OCI-LY7 (cell line): ENCODE measurements at regions not wholly inside any gene's neighbourhood (a gene's known extent, or its start where the extent isn't known, plus 50 kb on each side); places are given as distances from the start of the nearest gene placed in this dataset.
"Not testable (repeated sequence)": the region's sequence is repeated elsewhere in the genome, so short reads cannot be mapped to it uniquely, and the experiment has no call there.

ENCODE experiments used
- BruUV-seq: library from RNA; stranded (reverse); fragments of 400-500 nt; replicated peaks from 2 replicates; lab custom pipeline; 2021; lab: Mats Ljungman, UMichigan
- CTCF ChIA-PET: fragments of 300-600 bp; sonication (Branson Sonifier 250); formaldehyde crosslinking; loops from one replicate; lab custom pipeline; 2022; ENCODE audit warnings: antibody characterized with exemption; ENCODE audit not compliant: unreplicated experiment; lab: Charles Lee
- POLR2A ChIA-PET: fragments of 300-600 bp; sonication (Branson Sonifier 250); formaldehyde crosslinking; loops from one replicate; lab custom pipeline; 2022; ENCODE audit warnings: antibody characterized with exemption; lab: Charles Lee
- DNase-seq: peaks from one replicate; pipeline ENCODE4 v3.0.0-alpha.2; 2015; ENCODE audit warnings: low spot score
- H2AFZ ChIP-seq: fragments of 200-600 bp; sonication (generic), shearing (Covaris generic); 2 replicates; pipeline ENCODE4 v1.6.1; 2014; ENCODE audit warnings: mild to moderate bottlenecking, antibody characterized with exemption, low read length, moderate library complexity
- H3K27ac ChIP-seq: fragments of 200-600 bp; sonication (generic); 2 replicates; pipeline ENCODE4 v1.5.1; 2014; ENCODE audit warnings: mixed run types, low read depth, mild to moderate bottlenecking, moderate library complexity, low read length, inconsistent platforms; ENCODE audit not compliant: poor library complexity, severe bottlenecking
- H3K36me3 ChIP-seq: fragments of 200-600 bp; sonication (generic); 2 replicates; pipeline ENCODE4 v1.6.1; 2014; ENCODE audit warnings: mild to moderate bottlenecking, antibody characterized with exemption, low read length, moderate library complexity, mixed read lengths; ENCODE audit not compliant: insufficient read depth
- H3K4me1 ChIP-seq: fragments of 200-600 bp; sonication (generic); 2 replicates; pipeline ENCODE4 v1.5.1; 2014; ENCODE audit warnings: mild to moderate bottlenecking, low read length; ENCODE audit not compliant: insufficient read depth, poor library complexity, severe bottlenecking
- H3K4me2 ChIP-seq: fragments of 200-600 bp; sonication (generic); 2 replicates; pipeline ENCODE4 v1.6.1; 2014; ENCODE audit warnings: mild to moderate bottlenecking, low read length
- H3K4me3 ChIP-seq: fragments of 200-600 bp; sonication (generic); 2 replicates; pipeline ENCODE4 v1.5.1; 2014; ENCODE audit warnings: mild to moderate bottlenecking, low read depth, low read length; ENCODE audit not compliant: poor library complexity, severe bottlenecking
- H3K79me2 ChIP-seq: fragments of 200-600 bp; sonication (generic); 2 replicates; pipeline ENCODE4 v1.6.1; 2016; ENCODE audit warnings: low read depth, mild to moderate bottlenecking, low read length, moderate library complexity, mixed read lengths; ENCODE audit not compliant: insufficient read depth
- H3K9me2 ChIP-seq: fragments of 200-600 bp; sonication (generic); 2 replicates; pipeline ENCODE4 v1.6.1; 2016; ENCODE audit warnings: mild to moderate bottlenecking, low read length, mixed read lengths; ENCODE audit not compliant: insufficient read depth
- H3K9me3 ChIP-seq: fragments of 200-600 bp; sonication (generic); 2 replicates; pipeline ENCODE4 v1.6.1; 2014; ENCODE audit warnings: mild to moderate bottlenecking, mixed run types, low read length, mixed read lengths
- H4K20me1 ChIP-seq: fragments of 200-600 bp; sonication (generic); 2 replicates; pipeline ENCODE4 v1.6.1; 2014; ENCODE audit warnings: mild to moderate bottlenecking, antibody characterized with exemption, low read length, moderate library complexity, mixed read lengths; ENCODE audit not compliant: insufficient read depth
- EZH2phosphoT487 ChIP-seq: fragments of 200-600 bp; sonication (generic); IDR thresholded peaks from 2 replicates; pipeline ENCODE4 v1.6.1; 2018; ENCODE audit warnings: low read depth, borderline replicate concordance, mild to moderate bottlenecking, mixed run types, antibody characterized with exemption, low read length, moderate library complexity, mixed read lengths
- intact Hi-C: fragments of 100-400 bp; cut with micrococcal nuclease; formaldehyde crosslinking; loops from one replicate; pipeline ENCODE4 v1.10.0; 2022; ENCODE audit not compliant: unreplicated experiment
- TF ChIP-seq, protein P1 (sequence below): fragments of 200-600 bp; sonication (generic); conservative IDR thresholded peaks from 2 replicates; pipeline ENCODE4 v1.5.1; 2014; ENCODE audit warnings: mild to moderate bottlenecking, antibody characterized with exemption, low read length, moderate library complexity, mixed read lengths

DNA sequence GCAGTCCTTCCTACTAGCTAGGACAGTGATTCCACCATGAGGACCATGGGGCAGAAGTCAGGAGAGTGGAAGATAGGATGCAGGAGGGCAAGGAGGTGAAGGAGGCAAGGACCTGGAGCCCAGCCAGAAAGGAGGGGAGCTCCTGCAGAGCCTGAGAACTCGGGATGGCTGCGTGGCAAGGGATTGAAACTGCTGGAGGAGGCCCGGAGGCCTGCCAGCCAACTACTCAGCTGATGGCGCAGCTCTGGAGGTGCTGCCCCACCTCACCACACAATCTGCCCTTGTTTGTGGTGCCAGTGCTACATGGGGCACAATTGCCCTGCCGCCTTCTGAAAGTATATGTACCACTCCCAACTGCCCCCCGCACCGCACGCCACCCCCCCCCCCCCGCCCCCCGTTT lies 307.3 kb upstream of the CHRNA7 start:
- POLR2A ChIA-PET, H4K20me1 ChIP-seq, H3K4me3 ChIP-seq, intact Hi-C loops, CTCF ChIA-PET, H3K4me1 ChIP-seq, BruUV-seq, H3K9me3 ChIP-seq, H3K27ac ChIP-seq, H3K4me2 ChIP-seq, DNase-seq, H3K9me2 ChIP-seq, H2AFZ ChIP-seq, H3K36me3 ChIP-seq, H3K79me2 ChIP-seq: not testable (repeated sequence)

DNA sequence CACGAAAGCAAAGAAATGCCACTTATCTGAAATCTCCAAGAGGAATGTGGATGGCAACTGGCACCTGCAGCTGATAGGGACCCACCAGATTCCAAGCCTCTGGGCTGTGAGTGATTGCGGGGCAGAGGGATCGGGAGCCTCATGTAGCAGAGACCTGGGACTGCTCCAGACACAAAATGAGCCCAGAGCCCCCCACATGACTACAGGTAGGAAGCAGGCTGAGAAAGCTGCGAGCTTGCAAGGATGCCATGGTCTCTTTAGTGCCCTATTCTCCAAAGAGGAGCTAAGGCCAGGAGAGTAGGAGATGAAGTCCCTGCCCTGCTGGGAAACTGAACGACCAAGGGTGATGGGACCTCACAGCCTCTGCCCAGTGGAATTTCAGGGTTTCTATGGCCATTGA lies 305.4 kb upstream of the CHRNA7 start:
- H3K4me3 ChIP-seq, H3K9me3 ChIP-seq, H4K20me1 ChIP-seq, intact Hi-C loops, H3K9me2 ChIP-seq, BruUV-seq, H3K36me3 ChIP-seq, H2AFZ ChIP-seq, H3K27ac ChIP-seq, H3K4me1 ChIP-seq, H3K79me2 ChIP-seq, DNase-seq, H3K4me2 ChIP-seq: not testable (repeated sequence)
- POLR2A ChIA-PET = interaction anchor here (0.6 kb wide), 1 partner anchor 1051 kb away, joined by 4 read pairs; no protein-coding TSS in a partner anchor
- CTCF ChIA-PET = interaction anchor here (0.6 kb wide), 1 partner anchor 38 kb away, joined by 4 read pairs; no protein-coding TSS in a partner anchor

DNA sequence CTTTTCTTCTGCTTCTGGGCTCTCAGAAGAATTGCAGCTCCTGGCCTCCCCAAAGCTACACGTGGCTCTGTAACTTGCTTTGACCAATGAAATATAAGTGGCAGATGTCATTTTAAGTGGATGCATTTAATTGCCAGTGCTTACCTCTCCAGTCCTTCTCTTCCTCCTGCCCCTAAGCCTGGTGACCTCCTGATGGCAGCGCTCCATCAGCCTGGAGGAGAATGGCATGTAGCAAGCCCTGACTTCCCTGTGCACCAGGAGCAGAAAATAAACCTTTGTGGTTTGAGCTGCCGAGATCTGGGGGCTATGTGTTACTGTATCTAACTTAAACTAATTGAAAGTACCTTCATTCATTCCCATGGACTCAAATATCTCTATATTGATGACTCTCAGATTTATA lies 304.7 kb upstream of the CHRNA7 start:
- H3K4me1 ChIP-seq, H3K79me2 ChIP-seq, H3K4me2 ChIP-seq, CTCF ChIA-PET, POLR2A ChIA-PET, H3K9me3 ChIP-seq, H3K4me3 ChIP-seq, DNase-seq, H2AFZ ChIP-seq, H3K27ac ChIP-seq, H3K9me2 ChIP-seq, intact Hi-C loops, BruUV-seq, H4K20me1 ChIP-seq, H3K36me3 ChIP-seq: not testable (repeated sequence)

DNA sequence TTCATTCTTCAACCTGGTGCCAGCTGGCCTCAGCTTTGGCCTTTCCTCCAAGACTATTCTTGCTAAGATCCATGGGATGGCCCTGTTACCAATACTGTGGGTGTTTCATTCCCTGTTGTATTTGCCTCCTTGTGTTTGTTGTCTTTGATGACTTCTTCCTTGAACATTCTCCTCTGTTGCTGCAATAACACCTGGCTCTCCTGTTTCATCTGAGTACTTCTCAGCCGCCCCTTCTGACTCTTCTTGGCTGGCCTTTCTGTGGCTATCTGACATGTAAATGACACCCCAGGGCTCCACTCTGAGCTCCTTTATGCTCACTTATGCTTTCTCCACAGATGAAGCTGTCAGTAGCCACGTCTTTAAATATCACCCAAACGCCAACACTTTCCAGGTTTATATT lies 302.7 kb upstream of the CHRNA7 start:
- no peaks in the 10 kb centered on the region for H3K9me2 ChIP-seq
- no peak overlapping the region for H3K27ac ChIP-seq
- no peaks in the 10 kb centered on the region for H3K36me3 ChIP-seq
- no peaks in the 10 kb centered on the region for H3K9me3 ChIP-seq
- ChIA-PET POLR2A (no interaction called here), CTCF (no interaction called here)
- BruUV-seq = no TSS peak
- no peaks in the 10 kb centered on the region for H3K4me1 ChIP-seq
- H3K4me3 ChIP-seq = no peak overlapping the region
- no peak for TF ChIP-seq EZH2phosphoT487
- TF ChIP-seq, protein P1, sequence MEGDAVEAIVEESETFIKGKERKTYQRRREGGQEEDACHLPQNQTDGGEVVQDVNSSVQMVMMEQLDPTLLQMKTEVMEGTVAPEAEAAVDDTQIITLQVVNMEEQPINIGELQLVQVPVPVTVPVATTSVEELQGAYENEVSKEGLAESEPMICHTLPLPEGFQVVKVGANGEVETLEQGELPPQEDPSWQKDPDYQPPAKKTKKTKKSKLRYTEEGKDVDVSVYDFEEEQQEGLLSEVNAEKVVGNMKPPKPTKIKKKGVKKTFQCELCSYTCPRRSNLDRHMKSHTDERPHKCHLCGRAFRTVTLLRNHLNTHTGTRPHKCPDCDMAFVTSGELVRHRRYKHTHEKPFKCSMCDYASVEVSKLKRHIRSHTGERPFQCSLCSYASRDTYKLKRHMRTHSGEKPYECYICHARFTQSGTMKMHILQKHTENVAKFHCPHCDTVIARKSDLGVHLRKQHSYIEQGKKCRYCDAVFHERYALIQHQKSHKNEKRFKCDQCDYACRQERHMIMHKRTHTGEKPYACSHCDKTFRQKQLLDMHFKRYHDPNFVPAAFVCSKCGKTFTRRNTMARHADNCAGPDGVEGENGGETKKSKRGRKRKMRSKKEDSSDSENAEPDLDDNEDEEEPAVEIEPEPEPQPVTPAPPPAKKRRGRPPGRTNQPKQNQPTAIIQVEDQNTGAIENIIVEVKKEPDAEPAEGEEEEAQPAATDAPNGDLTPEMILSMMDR = no peak
- no peak overlapping the region for H2AFZ ChIP-seq
- no peaks in the 10 kb centered on the region for H4K20me1 ChIP-seq
- no peak for DNase-seq
- H3K4me2 ChIP-seq = no peak overlapping the region
- H3K79me2 ChIP-seq = no peaks in the 10 kb centered on the region
- intact Hi-C loops = no loop called here
